K562 (cell line): ENCODE measurements at regions not wholly inside any gene's neighbourhood (a gene's known extent, or its start where the extent isn't known, plus 50 kb on each side); places are given as distances from the start of the nearest gene placed in this dataset.

ENCODE experiments used
- ATAC-seq: fragments of 200-7000 bp; cut with Tn5 transposase; 3 replicates; pipeline ENCODE4 v1.9.1; 2020; ENCODE audit warnings: moderate library complexity
- BruUV-seq: library from RNA; stranded (reverse); fragments of 400-500 nt; replicated peaks from 2 replicates; lab custom pipeline; 2021; lab: Mats Ljungman, UMichigan
- CTCF ChIA-PET: fragments of 300-600 bp; formaldehyde crosslinking; extraction: SDS; loops from one replicate; lab custom pipeline; 2021; ENCODE audit warnings: low intra/inter-chr PET ratio; lab: Yijun Ruan, JAX
- POLR2A ChIA-PET: fragments of 300-600, 350-650 bp; sonication (Branson Sonifier 250); formaldehyde crosslinking; extraction: SDS; loops from one replicate; lab custom pipeline; 2021; ENCODE audit warnings: antibody characterized with exemption, inconsistent platforms; lab: Yijun Ruan, JAX
- DNase-seq, 4 experiments: peaks; one replicate each; pipeline versions ENCODE4 v3.0.0 to v3.0.0-alpha.2; 2011 to 2018; ENCODE audit warnings: low spot score in 3 of 4, mixed read lengths in 3 of 4; ENCODE audit errors: extremely low read depth in 1 of 4
- FAIRE-seq: peaks from 2 replicates; lab custom pipeline; 2011; peaks lifted over from hg19 to GRCh38; lab: Jason Lieb, UNC
- H2AFZ ChIP-seq: 2 replicates; pipeline ENCODE4 v1.6.0; 2011; ENCODE audit warnings: low read depth, low read length, control low read depth, inconsistent platforms
- H3K27ac ChIP-seq: fragments of 200-600 bp; 3 replicates; pipeline ENCODE4 v1.8.0; 2011; ENCODE audit warnings: low read depth, mild to moderate bottlenecking, control low read depth, inconsistent platforms, low read length, moderate library complexity, mixed read lengths; ENCODE audit errors: extremely low read depth
- H3K27me3 ChIP-seq, 2 experiments: fragments of 300-600 bp in 1 of 2; 2 replicates in 1 of 2; 3 replicates in 1 of 2; pipeline versions ENCODE4 v1.6.0 to v1.8.0; 2011; ENCODE audit warnings: inconsistent platforms in 2 of 2, low read length in 2 of 2, mild to moderate bottlenecking in 1 of 2, mixed read lengths in 1 of 2, moderate library complexity in 1 of 2; ENCODE audit not compliant: control insufficient read depth in 2 of 2, insufficient read depth in 2 of 2
- H3K36me3 ChIP-seq: fragments of 300-600 bp; 3 replicates; pipeline ENCODE4 v1.8.0; 2011; ENCODE audit warnings: mild to moderate bottlenecking, low read length, inconsistent platforms; ENCODE audit not compliant: control insufficient read depth, insufficient read depth
- H3K4me1 ChIP-seq, 2 experiments: fragments of 200-600 bp in 1 of 2; replicated peaks in 1 of 2; 2 replicates in 1 of 2; 3 replicates in 1 of 2; pipeline versions ENCODE4 v1.5.1 to v1.8.0; 2011; ENCODE audit warnings: inconsistent platforms in 2 of 2, low read length in 2 of 2, mild to moderate bottlenecking in 1 of 2, mixed read lengths in 1 of 2, moderate library complexity in 1 of 2; ENCODE audit not compliant: control insufficient read depth in 2 of 2, insufficient read depth in 2 of 2
- H3K4me2 ChIP-seq: 2 replicates; pipeline ENCODE4 v1.6.1; 2011; ENCODE audit warnings: low read length, control low read depth, inconsistent platforms, mixed read lengths; ENCODE audit not compliant: insufficient read depth
- H3K4me3 ChIP-seq: fragments of 200-600 bp; sonication (generic), shearing (Covaris generic); 2 replicates; pipeline ENCODE4 v1.5.1; 2016; ENCODE audit warnings: control low read depth, inconsistent platforms
- H3K79me2 ChIP-seq: fragments of 200-600 bp; 3 replicates; pipeline ENCODE4 v1.8.0; 2011; ENCODE audit warnings: low read length, inconsistent platforms; ENCODE audit not compliant: control insufficient read depth, insufficient read depth
- H3K9ac ChIP-seq, 2 experiments: 2 replicates each; pipeline versions ENCODE4 v1.6.0 to v1.6.1; 2011; ENCODE audit warnings: low read depth in 2 of 2, low read length in 2 of 2, control low read depth in 1 of 2, inconsistent platforms in 1 of 2, mild to moderate bottlenecking in 1 of 2, mixed read lengths in 1 of 2; ENCODE audit not compliant: insufficient read depth in 1 of 2
- H3K9me1 ChIP-seq: one replicate; pipeline ENCODE4 v1.6.0; 2011; ENCODE audit warnings: inconsistent platforms, mild to moderate bottlenecking, low read length, moderate library complexity; ENCODE audit not compliant: control insufficient read depth, insufficient read depth
- H3K9me3 ChIP-seq: replicated peaks from 2 replicates; pipeline ENCODE4 v1.5.1; 2011; ENCODE audit warnings: low read depth, low read length, inconsistent platforms; ENCODE audit not compliant: control insufficient read depth, insufficient read depth
- H4K20me1 ChIP-seq: replicated peaks from 2 replicates; pipeline ENCODE4 v1.6.1; 2011; ENCODE audit warnings: low read length, inconsistent platforms, mixed read lengths; ENCODE audit not compliant: control insufficient read depth, insufficient read depth
- BDP1 ChIP-seq: IDR thresholded peaks from 3 replicates; pipeline ENCODE4 v1.6.1; 2011; ENCODE audit not compliant: insufficient read length, insufficient read depth
- CBX1 ChIP-seq: sonication (generic); IDR thresholded peaks from 2 replicates; pipeline ENCODE4 v1.6.1; 2016; ENCODE audit warnings: antibody characterized with exemption, low read depth, mild to moderate bottlenecking
- DDX20 ChIP-seq: fragments of 450-650 bp; IDR thresholded peaks from 2 replicates; pipeline ENCODE4 v1.6.1; 2016; ENCODE audit warnings: missing genetic modification characterization, low read depth, mild to moderate bottlenecking, missing compliant biosample characterization, moderate library complexity
- GTF2E2 ChIP-seq: fragments of 200-800 bp; sonication (Bioruptor generic); IDR thresholded peaks from 2 replicates; pipeline ENCODE4 v1.6.1; 2016; ENCODE audit warnings: missing genetic modification characterization, missing compliant biosample characterization
- NUFIP1 ChIP-seq: fragments of 450-650 bp; IDR thresholded peaks from 2 replicates; pipeline ENCODE4 v1.6.1; 2018; ENCODE audit not compliant: partially characterized antibody
- SMAD4 ChIP-seq: fragments of 250-450 bp; sonication (Bioruptor Pico); conservative IDR thresholded peaks from 2 replicates; pipeline ENCODE4 v1.8.0; 2021; ENCODE audit warnings: inconsistent platforms, mild to moderate bottlenecking, moderate library complexity
- U2AF1 ChIP-seq: fragments of 200-400 bp; formaldehyde crosslinking; optimal IDR thresholded peaks from 2 replicates; pipeline ENCODE3; 2017; ENCODE audit warnings: mild to moderate bottlenecking, low read depth, low read length, moderate library complexity
- XRCC3 ChIP-seq: fragments of 450-650 bp; IDR thresholded peaks from 2 replicates; pipeline ENCODE4 v1.6.1; 2017; ENCODE audit warnings: mild to moderate bottlenecking, moderate library complexity
- ZBTB7A ChIP-seq: IDR thresholded peaks from 2 replicates; pipeline ENCODE4 v1.6.1; 2011; ENCODE audit warnings: low read depth, mild to moderate bottlenecking, low read length, moderate library complexity, borderline replicate concordance; ENCODE audit not compliant: control insufficient read depth
- ZNF124 ChIP-seq: sonication (generic); formaldehyde crosslinking; IDR thresholded peaks from 2 replicates; pipeline ENCODE4 v1.8.1; 2022; ENCODE audit warnings: missing genetic modification reagents
- ZNF324 ChIP-seq: fragments of 250-450 bp; sonication (Bioruptor Pico); IDR thresholded peaks from 2 replicates; pipeline ENCODE4 v1.4.0; 2020; ENCODE audit warnings: mild to moderate bottlenecking
- ZNF384 ChIP-seq: IDR thresholded peaks from 2 replicates; pipeline ENCODE4 v1.6.1; 2012; ENCODE audit warnings: low read depth, low read length, improper control_type of control experiment
- ZNF584 ChIP-seq: fragments of 200-800 bp; sonication (Bioruptor generic); IDR thresholded peaks from 2 replicates; pipeline ENCODE4 v1.6.1; 2016; ENCODE audit warnings: low read depth, mild to moderate bottlenecking, missing genetic modification characterization, missing compliant biosample characterization
- ZNF695 ChIP-seq: fragments of 450-650 bp; formaldehyde crosslinking; IDR thresholded peaks from 2 replicates; pipeline ENCODE4 v1.4.0; 2020; ENCODE audit warnings: mild to moderate bottlenecking, moderate library complexity
- WGBS: fragments of 100-300 bp; shearing (Covaris generic); methylation state at CpG from one replicate; pipeline ENCODE4 v1.1.6; 2016; ENCODE audit warnings: low coverage, mixed read lengths; ENCODE audit not compliant: insufficient coverage; ENCODE audit errors: missing lambda C conversion rate; 5-methylcytosine and 5-hydroxymethylcytosine counted together
- in situ Hi-C: fragments of 300-500 bp; cut with MboI; formaldehyde crosslinking; loops from 4 replicates; pipeline ENCODE4 v1.15.0; 2018; ENCODE audit warnings: inconsistent platforms, mixed read lengths
- intact Hi-C: fragments of 100-400 bp; cut with micrococcal nuclease; formaldehyde crosslinking; loops from 2 replicates; pipeline ENCODE4 v1.14.2; 2022
- TF ChIP-seq, protein P1 (sequence below), 3 experiments: IDR thresholded peaks in 2 of 3; conservative IDR thresholded peaks in 1 of 3; 2 replicates each; pipeline ENCODE4 v1.5.1; 2011 to 2012; ENCODE audit warnings: low read length in 3 of 3, mild to moderate bottlenecking in 3 of 3, control low read depth in 2 of 3, improper control_type of control experiment in 1 of 3, inconsistent platforms in 1 of 3, low read depth in 1 of 3, mixed read lengths in 1 of 3, moderate library complexity in 1 of 3; ENCODE audit not compliant: insufficient read depth in 2 of 3

DNA sequence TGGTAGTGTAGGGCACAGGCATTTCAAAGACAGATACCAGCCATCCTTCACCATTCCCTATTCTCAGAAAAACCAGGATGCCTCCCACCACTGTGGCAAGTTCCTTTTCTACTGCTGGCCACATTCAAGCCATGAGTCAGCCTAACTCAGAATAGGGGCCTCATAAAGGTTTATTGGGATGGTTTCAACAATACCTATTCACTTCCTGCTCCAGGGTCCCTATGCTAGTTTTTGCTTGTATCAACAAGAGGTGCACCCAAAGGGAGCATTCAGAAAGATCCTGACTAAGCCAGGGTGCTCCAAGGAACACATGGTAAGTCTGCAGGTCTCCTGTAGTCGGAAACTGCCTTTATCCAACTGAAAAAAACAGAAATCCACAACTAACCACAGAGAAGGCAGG, 76.9 kb upstream of the EGR2 start:
- BruUV-seq, result no TSS peak
- no peaks in the 10 kb centered on the region for H3K9me1 ChIP-seq
- no peaks in the 10 kb centered on the region for H3K36me3 ChIP-seq
- H3K9me3 ChIP-seq, result no peaks in the 10 kb centered on the region
- no peak overlapping the region for H3K27ac ChIP-seq
- H3K4me3 ChIP-seq, result no peak overlapping the region
- no peaks in the 10 kb centered on the region for H4K20me1 ChIP-seq
- DNase-seq (no peak), ATAC-seq (no peak), FAIRE-seq (no peak)
- intact Hi-C loops (no loop called here), in situ Hi-C loops (no loop called here)
- H2AFZ ChIP-seq, result no peak overlapping the region
- H3K9ac ChIP-seq, result no peak overlapping the region
- TF ChIP-seq CBX1 (no peak), ZBTB7A (no peak), ZNF695 (CRISPR knock-in tag) (no peak), ZNF324 (CRISPR knock-in tag) (no peak), NUFIP1 (no peak), GTF2E2 (tag) (no peak), ZNF584 (CRISPR knock-in tag) (no peak), XRCC3 (no peak), U2AF1 (no peak), ZNF124 (no peak), DDX20 (tag) (no peak), SMAD4 (CRISPR knock-in tag) (no peak), ZNF384 (no peak), BDP1 (no peak)
- TF ChIP-seq, protein P1, sequence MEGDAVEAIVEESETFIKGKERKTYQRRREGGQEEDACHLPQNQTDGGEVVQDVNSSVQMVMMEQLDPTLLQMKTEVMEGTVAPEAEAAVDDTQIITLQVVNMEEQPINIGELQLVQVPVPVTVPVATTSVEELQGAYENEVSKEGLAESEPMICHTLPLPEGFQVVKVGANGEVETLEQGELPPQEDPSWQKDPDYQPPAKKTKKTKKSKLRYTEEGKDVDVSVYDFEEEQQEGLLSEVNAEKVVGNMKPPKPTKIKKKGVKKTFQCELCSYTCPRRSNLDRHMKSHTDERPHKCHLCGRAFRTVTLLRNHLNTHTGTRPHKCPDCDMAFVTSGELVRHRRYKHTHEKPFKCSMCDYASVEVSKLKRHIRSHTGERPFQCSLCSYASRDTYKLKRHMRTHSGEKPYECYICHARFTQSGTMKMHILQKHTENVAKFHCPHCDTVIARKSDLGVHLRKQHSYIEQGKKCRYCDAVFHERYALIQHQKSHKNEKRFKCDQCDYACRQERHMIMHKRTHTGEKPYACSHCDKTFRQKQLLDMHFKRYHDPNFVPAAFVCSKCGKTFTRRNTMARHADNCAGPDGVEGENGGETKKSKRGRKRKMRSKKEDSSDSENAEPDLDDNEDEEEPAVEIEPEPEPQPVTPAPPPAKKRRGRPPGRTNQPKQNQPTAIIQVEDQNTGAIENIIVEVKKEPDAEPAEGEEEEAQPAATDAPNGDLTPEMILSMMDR (IDR thresholded peaks at IDR 0.05 in 2 of 3, conservative IDR thresholded peaks at IDR 0.05 in 1 of 3; ENCODE audit: insufficient read depth in 2 of 3, low read depth in 1 of 3, low read length in 3 of 3), result no peak
- H3K4me1 ChIP-seq, result no peaks in the 10 kb centered on the region
- POLR2A ChIA-PET, result no interaction called here
- H3K4me2 ChIP-seq, result no peak overlapping the region
- 0% methylated on average over 1 of the region's 1 CpG for WGBS
- CTCF ChIA-PET, result no interaction called here
- H3K79me2 ChIP-seq, result no peaks in the 10 kb centered on the region
- H3K27me3 ChIP-seq, result peaks cover 6 to 12% of the 10 kb centered on the region in 2 experiments; a peak in 2 of 5 replicates
